ENCODE measurements at regions not wholly inside any gene's neighbourhood (a gene's known extent, or its start where the extent isn't known, plus 50 kb on each side); places are given as distances from the start of the nearest gene placed in this dataset.

DNA sequence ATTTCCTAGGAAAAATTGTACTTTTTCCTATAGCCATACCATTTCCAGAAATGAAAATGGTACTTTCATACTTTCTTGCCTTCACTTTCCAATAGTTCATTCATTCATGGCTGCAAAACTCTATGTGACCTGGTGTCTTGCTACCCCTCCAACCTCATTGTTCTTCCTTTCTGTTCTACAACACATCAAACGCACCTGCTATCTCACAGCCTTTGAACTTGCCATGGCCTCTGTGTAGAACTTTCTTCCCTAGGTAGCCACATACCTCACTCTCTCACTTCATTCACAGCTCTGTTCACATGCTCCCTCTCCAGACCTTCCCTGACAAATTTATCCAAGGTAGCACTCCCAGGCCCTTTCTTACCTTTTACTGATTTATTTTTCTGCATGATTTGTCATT, 149.2 kb downstream of the DUSP6 start:
- TF ChIP-seq, protein P1, sequence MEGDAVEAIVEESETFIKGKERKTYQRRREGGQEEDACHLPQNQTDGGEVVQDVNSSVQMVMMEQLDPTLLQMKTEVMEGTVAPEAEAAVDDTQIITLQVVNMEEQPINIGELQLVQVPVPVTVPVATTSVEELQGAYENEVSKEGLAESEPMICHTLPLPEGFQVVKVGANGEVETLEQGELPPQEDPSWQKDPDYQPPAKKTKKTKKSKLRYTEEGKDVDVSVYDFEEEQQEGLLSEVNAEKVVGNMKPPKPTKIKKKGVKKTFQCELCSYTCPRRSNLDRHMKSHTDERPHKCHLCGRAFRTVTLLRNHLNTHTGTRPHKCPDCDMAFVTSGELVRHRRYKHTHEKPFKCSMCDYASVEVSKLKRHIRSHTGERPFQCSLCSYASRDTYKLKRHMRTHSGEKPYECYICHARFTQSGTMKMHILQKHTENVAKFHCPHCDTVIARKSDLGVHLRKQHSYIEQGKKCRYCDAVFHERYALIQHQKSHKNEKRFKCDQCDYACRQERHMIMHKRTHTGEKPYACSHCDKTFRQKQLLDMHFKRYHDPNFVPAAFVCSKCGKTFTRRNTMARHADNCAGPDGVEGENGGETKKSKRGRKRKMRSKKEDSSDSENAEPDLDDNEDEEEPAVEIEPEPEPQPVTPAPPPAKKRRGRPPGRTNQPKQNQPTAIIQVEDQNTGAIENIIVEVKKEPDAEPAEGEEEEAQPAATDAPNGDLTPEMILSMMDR (IDR thresholded peaks at IDR 0.05) = no peak
- no peak for TF ChIP-seq POLR2AphosphoS5 (IDR thresholded peaks at IDR 0.05)
- no peak for TF ChIP-seq EP300 (IDR thresholded peaks at IDR 0.05)
